ENCODE measurements at regions not wholly inside any gene's neighbourhood (a gene's known extent, or its start where the extent isn't known, plus 50 kb on each side); places are given as distances from the start of the nearest gene placed in this dataset.

GRCh38 chr10:100631192-100631591, 95.4 kb downstream of the HIF1AN start (continued):
- TF ChIP-seq PRDM6 (tag by site-specific recombination; IDR thresholded peaks at IDR 0.05) = no peak

- ChIA-PET POLR2A (no interaction called here), CTCF (interaction anchor here (0.8 kb wide), 1 partner anchor 69 kb away, joined by 3 read pairs; no protein-coding TSS in a partner anchor)
- peak; percentile 98 for TF ChIP-seq EGR2 (tag by site-specific recombination; IDR thresholded peaks at IDR 0.05; ENCODE audit: low read depth)
- TF ChIP-seq ZFHX2 (tag by site-specific recombination; conservative IDR thresholded peaks at IDR 0.05) = peak; percentile 98
- TF ChIP-seq PBX3 (CRISPR knock-in tag; IDR thresholded peaks at IDR 0.05) = no peak
- Histone ChIP-seq H3K36me3 (ENCODE audit: control insufficient read depth in 2 of 2, insufficient read depth in 1 of 2, low read length in 2 of 2) (no peaks in the 10 kb centered on the region), H3K9me3 (ENCODE audit: control insufficient read depth, insufficient read depth, low read depth, low read length) (no peaks in the 10 kb centered on the region), H3K27ac (ENCODE audit: extremely low read depth, low read depth, low read length) (no peak overlapping the region), H3K4me1 (ENCODE audit: control insufficient read depth, insufficient read depth, low read length) (no peaks in the 10 kb centered on the region), H3K4me3 (ENCODE audit: low read depth, low read length) (no peak overlapping the region)
These were observed 96.3 kb downstream of the HIF1AN start for GRCh38 chr10:100632027-100632426.

- ChIA-PET POLR2A (no interaction called here), CTCF (interaction anchor here (0.7 to 1.0 kb wide), 2 partner anchors 39 to 65 kb away, joined by 3 read pairs; no protein-coding TSS in a partner anchor)
- no peak overlapping the region for H3K4me3 ChIP-seq (ENCODE audit: low read depth, low read length)
These were observed 98.3 kb downstream of the HIF1AN start for GRCh38 chr10:100634034-100634433.

GRCh38 chr10:100636848-100637553, 101.3 kb downstream of the HIF1AN start:
- Histone ChIP-seq H3K9me3 (ENCODE audit: control insufficient read depth, insufficient read depth, low read depth, low read length) (no peaks in the 10 kb centered on the region), H3K27ac (ENCODE audit: extremely low read depth, low read depth, low read length) (no peak overlapping the region), H3K36me3 (ENCODE audit: control insufficient read depth in 2 of 2, insufficient read depth in 1 of 2, low read length in 2 of 2) (no peaks in the 10 kb centered on the region), H3K4me3 (ENCODE audit: low read depth, low read length) (no peak overlapping the region), H3K4me1 (ENCODE audit: control insufficient read depth, insufficient read depth, low read length) (no peaks in the 10 kb centered on the region)
- CTCF ChIA-PET = interaction anchor here (0.7 to 2.2 kb wide), 7 partner anchors 9 to 237 kb away, joined by 3 to 14 read pairs (median 4); no protein-coding TSS in a partner anchor
- TF ChIP-seq PBX3 (CRISPR knock-in tag; IDR thresholded peaks at IDR 0.05) = no peak
- TF ChIP-seq SCRT2 (tag by site-specific recombination; IDR thresholded peaks at IDR 0.05) = peak; percentile 86
- TF ChIP-seq ZNF398 (tag by site-specific recombination; IDR thresholded peaks at IDR 0.05) = peak; percentile 27; the same call in 1 of the 2 replicates
- peak; percentile 78; the same call in 1 of the 2 replicates for TF ChIP-seq SCRT1 (tag by site-specific recombination; IDR thresholded peaks at IDR 0.05; ENCODE audit: borderline replicate concordance)
- POLR2A ChIA-PET = no interaction called here

More at GRCh38 chr10:100634034-100634433, 98.3 kb downstream of the HIF1AN start:
- H3K36me3 ChIP-seq (ENCODE audit: control insufficient read depth in 2 of 2, insufficient read depth in 1 of 2, low read length in 2 of 2) = no peaks in the 10 kb centered on the region
- no peaks in the 10 kb centered on the region for H3K4me1 ChIP-seq (ENCODE audit: control insufficient read depth, insufficient read depth, low read length)
- no peaks in the 10 kb centered on the region for H3K9me3 ChIP-seq (ENCODE audit: control insufficient read depth, insufficient read depth, low read depth, low read length)
- no peak overlapping the region for H3K27ac ChIP-seq (ENCODE audit: extremely low read depth, low read depth, low read length)
- no peak for TF ChIP-seq ZNF169 (tag by site-specific recombination; IDR thresholded peaks at IDR 0.05)
- TF ChIP-seq ZNF133 (tag by site-specific recombination; IDR thresholded peaks at IDR 0.05) = no peak
- no peak for TF ChIP-seq OSR2 (tag by site-specific recombination; IDR thresholded peaks at IDR 0.05)
- TF ChIP-seq ZNF175 (tag by site-specific recombination; IDR thresholded peaks at IDR 0.05) = no peak
- TF ChIP-seq ZNF768 (tag by site-specific recombination; IDR thresholded peaks at IDR 0.05) = no peak
- no peak for TF ChIP-seq ZNF549 (tag by site-specific recombination; IDR thresholded peaks at IDR 0.05)
- no peak for TF ChIP-seq ZNF704 (tag by site-specific recombination; IDR thresholded peaks at IDR 0.05)

All from HEK293 (cell line).